ENCODE measurements at regions not wholly inside any gene's neighbourhood (a gene's known extent, or its start where the extent isn't known, plus 50 kb on each side); places are given as distances from the start of the nearest gene placed in this dataset.

- no peak for TF ChIP-seq EP300 (IDR thresholded peaks at IDR 0.05; ENCODE audit: borderline replicate concordance in 1 of 2, low read depth in 2 of 2, low read length in 2 of 2)
Measured at GRCh38 chr15:66857694-66858093, 155.7 kb downstream of the SMAD6 start (continued).
